ES-I3 (cell line): ENCODE measurements at regions not wholly inside any gene's neighbourhood (a gene's known extent, or its start where the extent isn't known, plus 50 kb on each side); places are given as distances from the start of the nearest gene placed in this dataset.
A peak's percentile ranks its signal among the peaks of the same experiment; 100 is the strongest.
"Not testable (repeated sequence)": the region's sequence is repeated elsewhere in the genome, so short reads cannot be mapped to it uniquely, and the experiment has no call there.

ENCODE experiments used
- H3K36me3 ChIP-seq: 2 replicates; pipeline ENCODE4 v1.6.1; 2013; ENCODE audit warnings: mild to moderate bottlenecking, low read length, control low read depth, moderate library complexity; ENCODE audit not compliant: insufficient read depth
- H3K4me1 ChIP-seq: 2 replicates; pipeline ENCODE4 v1.6.1; 2013; ENCODE audit warnings: mild to moderate bottlenecking, control low read depth, low read length; ENCODE audit not compliant: insufficient read depth
- H3K9ac ChIP-seq: 2 replicates; pipeline ENCODE4 v1.6.1; 2013; ENCODE audit warnings: low read depth, mild to moderate bottlenecking, low read length, moderate library complexity
- H3K9me3 ChIP-seq: 2 replicates; pipeline ENCODE4 v1.6.1; 2013; ENCODE audit warnings: mild to moderate bottlenecking, low read length, moderate library complexity; ENCODE audit not compliant: control insufficient read depth, insufficient read depth

- H3K9ac ChIP-seq: no peak overlapping the region
- no peaks in the 10 kb centered on the region for H3K4me1 ChIP-seq
- no peaks in the 10 kb centered on the region for H3K36me3 ChIP-seq
- no peaks in the 10 kb centered on the region for H3K9me3 ChIP-seq
Measured at GRCh38 chr4:75142382-75142781, 209.5 kb downstream of the PARM1 start.

DNA sequence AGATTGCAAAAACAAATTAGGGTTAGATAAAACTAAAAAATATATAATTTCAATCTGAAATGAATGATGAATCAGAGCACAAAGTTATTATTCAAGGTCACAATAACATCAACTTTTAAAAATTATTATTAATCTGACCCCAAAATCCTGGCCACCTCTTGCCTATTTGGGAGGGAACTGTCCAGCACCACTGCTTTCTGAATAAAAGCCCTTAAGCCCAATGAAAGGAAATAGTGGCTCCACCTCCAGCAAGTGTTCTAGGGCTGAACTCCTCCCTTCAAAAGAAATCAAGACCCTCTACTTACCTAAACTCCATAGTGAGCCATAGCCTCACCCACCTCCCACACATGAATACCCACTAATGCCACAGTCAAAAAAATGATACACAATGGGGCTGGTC is 208.2 kb downstream of the PARM1 start:
- H3K36me3 ChIP-seq: no peaks in the 10 kb centered on the region
- H3K9ac ChIP-seq: no peak overlapping the region
- no peaks in the 10 kb centered on the region for H3K9me3 ChIP-seq
- no peaks in the 10 kb centered on the region for H3K4me1 ChIP-seq

GRCh38 chr4:75137302-75137701 is 204.4 kb downstream of the PARM1 start:
- no peaks in the 10 kb centered on the region for H3K9me3 ChIP-seq
- no peaks in the 10 kb centered on the region for H3K4me1 ChIP-seq
- H3K9ac ChIP-seq: no peak overlapping the region

DNA sequence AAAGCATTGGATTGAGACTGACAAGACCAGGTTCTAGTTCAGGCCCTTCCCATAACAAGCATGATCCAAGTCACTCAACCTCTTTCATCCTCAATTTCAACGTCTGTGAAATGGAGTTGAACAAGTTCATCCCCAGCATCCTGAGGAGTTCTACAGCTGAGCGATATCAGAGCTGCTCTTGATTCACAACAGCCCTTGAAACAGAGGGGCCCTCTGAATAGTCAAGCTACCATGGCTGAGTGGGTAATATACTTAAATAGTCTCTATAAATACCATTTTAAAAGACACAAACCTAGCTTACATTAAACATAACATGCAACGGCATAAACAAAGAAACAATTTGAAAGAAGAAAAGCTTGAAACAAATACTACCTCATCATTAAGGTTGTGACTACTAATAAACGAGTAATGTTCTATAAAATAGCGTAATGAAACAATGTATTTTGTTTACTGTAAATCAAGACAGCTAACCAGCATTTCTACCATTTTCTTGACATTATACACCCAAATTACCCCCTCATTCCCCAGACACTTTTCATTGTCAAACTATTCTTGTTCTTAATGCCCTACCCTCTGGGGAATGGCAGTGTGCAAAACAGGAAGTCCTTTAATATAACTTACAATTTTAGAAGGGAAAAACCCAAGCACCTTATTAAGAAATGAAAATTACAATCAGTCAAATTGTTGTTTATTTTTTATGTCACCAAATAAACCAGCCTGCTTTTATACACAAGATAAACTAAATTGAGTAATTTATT is 202.3 kb downstream of the PARM1 start:
- Histone ChIP-seq H3K9ac (no peak overlapping the region), H3K4me1 (no peaks in the 10 kb centered on the region), H3K9me3 (no peaks in the 10 kb centered on the region), H3K36me3 (no peaks in the 10 kb centered on the region)

More at GRCh38 chr4:75137302-75137701, 204.4 kb downstream of the PARM1 start:
- no peaks in the 10 kb centered on the region for H3K36me3 ChIP-seq

DNA sequence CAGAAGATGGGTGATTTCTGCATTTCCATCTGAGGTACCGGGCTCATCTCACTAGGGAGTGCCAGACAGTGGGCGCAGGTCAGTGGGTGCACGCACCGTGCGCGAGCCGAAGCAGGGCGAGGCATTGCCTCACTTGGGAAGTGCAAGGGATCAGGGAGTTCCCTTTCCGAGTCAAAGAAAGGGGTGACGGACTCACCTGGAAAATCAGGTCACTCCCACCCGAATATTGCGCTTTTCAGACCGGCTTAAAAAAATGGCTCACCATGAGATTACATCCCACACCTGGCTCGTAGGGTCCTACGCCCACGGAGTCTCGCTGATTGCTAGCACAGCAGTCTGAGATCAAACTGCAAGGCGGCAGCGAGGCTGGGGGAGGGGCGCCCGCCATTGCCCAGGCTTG is 194.0 kb downstream of the PARM1 start:
- not testable (repeated sequence) for H3K4me1 ChIP-seq, H3K36me3 ChIP-seq, H3K9me3 ChIP-seq
- H3K9ac ChIP-seq: peak overlapping the region; percentile 64

DNA sequence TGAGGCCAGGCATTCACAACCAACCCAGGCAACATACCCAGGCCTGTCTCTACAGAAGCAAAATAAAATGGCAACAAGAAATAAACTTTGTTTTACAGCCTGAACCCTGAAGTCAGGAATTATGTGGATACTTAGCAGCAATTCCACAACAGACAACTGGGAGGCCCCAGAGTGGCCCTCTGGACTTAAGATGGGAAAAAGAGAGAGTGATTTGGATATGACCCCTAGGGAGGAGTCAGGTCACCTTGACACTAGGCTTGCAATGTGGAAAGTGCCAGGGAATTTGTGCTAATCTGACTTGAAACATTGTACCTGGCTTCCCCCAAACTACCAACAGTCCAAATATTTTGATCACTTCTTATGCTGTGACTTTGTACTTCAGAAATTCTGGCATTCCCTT is 193.1 kb downstream of the PARM1 start:
- Histone ChIP-seq H3K9me3 (no peaks in the 10 kb centered on the region; the same call in 1 of the 2 replicates), H3K9ac (peak overlapping the region; percentile 64), H3K4me1 (peaks cover 10% of the 10 kb centered on the region), H3K36me3 (no peaks in the 10 kb centered on the region)

GRCh38 chr4:75122424-75123014 is 189.6 kb downstream of the PARM1 start:
- H3K4me1 ChIP-seq: peaks cover 10% of the 10 kb centered on the region

DNA sequence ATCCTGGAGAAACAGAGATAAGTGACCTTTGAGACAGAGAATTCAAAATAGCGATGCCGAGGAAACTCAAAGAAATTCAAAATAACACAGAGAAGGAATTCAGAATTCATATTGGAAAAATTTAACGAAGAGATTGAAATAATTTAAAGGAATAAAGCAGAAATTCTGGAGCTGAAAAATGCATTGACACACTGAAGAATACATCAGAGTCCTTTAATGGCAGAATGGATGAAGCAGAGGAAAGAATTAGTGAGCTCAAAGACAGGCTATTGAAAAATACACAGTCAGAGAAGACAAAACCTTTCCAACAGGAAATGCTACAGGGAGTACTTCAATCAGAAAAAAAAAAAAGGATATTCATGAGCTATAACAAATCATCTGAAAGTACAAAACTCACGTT is 185.8 kb downstream of the PARM1 start:
- Histone ChIP-seq H3K9ac (no peak overlapping the region), H3K4me1 (no peaks in the 10 kb centered on the region), H3K36me3 (no peaks in the 10 kb centered on the region), H3K9me3 (no peaks in the 10 kb centered on the region)

More at GRCh38 chr4:75122424-75123014, 189.6 kb downstream of the PARM1 start:
- no peaks in the 10 kb centered on the region for H3K36me3 ChIP-seq
- H3K9ac ChIP-seq: no peak overlapping the region
- H3K9me3 ChIP-seq: no peaks in the 10 kb centered on the region; the same call in 1 of the 2 replicates

DNA sequence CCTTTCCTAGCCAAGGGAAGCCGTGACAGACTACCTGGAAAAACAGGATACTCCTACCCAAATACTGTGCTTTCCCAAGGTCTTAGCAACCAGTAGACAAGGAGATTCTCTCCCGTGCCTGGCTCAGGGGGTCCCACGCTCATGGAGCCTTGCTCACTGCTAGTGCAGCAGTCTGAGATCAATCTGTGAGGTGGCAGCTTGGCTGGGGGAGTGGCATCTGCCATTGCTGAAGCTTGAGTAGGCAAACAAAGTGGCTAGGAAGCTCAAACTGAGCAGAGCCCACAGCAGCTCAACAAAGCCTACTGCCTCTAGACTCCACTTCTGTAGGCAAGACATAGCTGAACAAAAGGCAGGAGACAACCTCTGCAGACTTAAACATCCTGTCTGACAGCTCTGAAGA is 177.1 kb downstream of the PARM1 start:
- Histone ChIP-seq H3K4me1 (no peaks in the 10 kb centered on the region), H3K9me3 (no peaks in the 10 kb centered on the region), H3K9ac (no peak overlapping the region), H3K36me3 (no peaks in the 10 kb centered on the region)

GRCh38 chr4:75107755-75108612 is 175.1 kb downstream of the PARM1 start:
- no peaks in the 10 kb centered on the region for H3K9me3 ChIP-seq
- no peaks in the 10 kb centered on the region for H3K36me3 ChIP-seq
- no peaks in the 10 kb centered on the region for H3K4me1 ChIP-seq
- H3K9ac ChIP-seq: no peak overlapping the region

- Histone ChIP-seq H3K9ac (no peak overlapping the region), H3K4me1 (no peaks in the 10 kb centered on the region), H3K36me3 (no peaks in the 10 kb centered on the region), H3K9me3 (no peaks in the 10 kb centered on the region)
Measured at GRCh38 chr4:75102787-75103085, 169.8 kb downstream of the PARM1 start.

DNA sequence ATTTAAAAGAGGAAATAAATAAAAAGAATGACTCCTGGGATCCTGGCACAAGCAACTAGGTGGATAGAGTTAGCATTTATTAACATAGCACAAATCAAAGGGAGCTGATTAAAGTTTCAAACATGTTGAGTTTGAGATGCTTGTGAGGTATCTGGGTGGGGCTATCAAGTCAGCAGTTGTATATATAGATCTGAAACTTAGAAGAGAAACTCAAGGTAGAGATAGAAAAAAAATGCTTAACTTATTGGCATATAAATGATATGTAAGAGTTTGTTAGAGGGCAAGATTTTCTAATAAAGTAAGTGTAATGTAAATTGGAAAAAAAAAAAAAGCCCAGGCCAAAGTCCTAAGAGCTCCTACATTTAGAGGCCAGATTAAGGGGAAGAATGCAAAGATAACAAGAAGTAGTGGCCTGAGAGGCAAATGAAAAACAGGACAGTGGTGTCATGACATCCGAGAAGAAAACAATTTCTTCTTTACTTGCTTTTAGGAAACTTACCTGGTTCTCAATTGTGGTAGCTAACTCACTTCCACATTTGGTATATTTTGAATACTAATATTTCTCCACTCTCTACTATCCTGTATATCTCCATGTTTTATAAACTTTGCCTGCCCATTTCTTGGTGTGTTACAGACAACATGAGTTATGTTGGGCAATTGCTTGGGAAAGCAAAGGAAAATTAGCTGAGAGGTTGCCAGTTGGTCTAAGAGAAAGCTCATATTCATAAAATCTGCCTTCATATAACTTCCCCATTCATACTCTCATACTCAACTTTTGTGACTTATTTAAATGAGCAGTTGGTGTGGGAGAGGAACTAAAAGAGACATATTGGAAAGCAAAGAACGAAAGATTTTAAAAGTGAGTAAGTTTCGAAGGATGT is 169.2 kb downstream of the PARM1 start:
- H3K9ac ChIP-seq: no peak overlapping the region
- no peaks in the 10 kb centered on the region for H3K36me3 ChIP-seq
- H3K9me3 ChIP-seq: no peaks in the 10 kb centered on the region
- H3K4me1 ChIP-seq: no peaks in the 10 kb centered on the region
